ENCODE measurements at regions not wholly inside any gene's neighbourhood (a gene's known extent, or its start where the extent isn't known, plus 50 kb on each side); places are given as distances from the start of the nearest gene placed in this dataset.

- H3K27me3 ChIP-seq (ENCODE audit: control insufficient read depth in 5 of 5, insufficient read depth in 4 of 5, low read length in 5 of 5) = no peaks in the 10 kb centered on the region
- no peak overlapping the region for H3K4me3 ChIP-seq (ENCODE audit: low read depth in 1 of 5, low read length in 5 of 5)
- peaks cover 0 to 4% (median 0%) of the 10 kb centered on the region in 5 donors for H3K4me1 ChIP-seq (ENCODE audit: control insufficient read depth in 5 of 5, insufficient read depth in 5 of 5, low read length in 5 of 5)
- no peak overlapping the region for H3K27ac ChIP-seq (ENCODE audit: low read depth, low read length)
- H3K36me3 ChIP-seq (ENCODE audit: control insufficient read depth in 5 of 5, insufficient read depth in 5 of 5, low read length in 5 of 5) = no peaks in the 10 kb centered on the region
- H3K9ac ChIP-seq (ENCODE audit: low read length in 5 of 5) = no peak overlapping the region
- no peaks in the 10 kb centered on the region for H3K9me3 ChIP-seq (ENCODE audit: control insufficient read depth in 5 of 5, low read length in 5 of 5)
Observed at GRCh38 chr4:36737691-36738090, 456.3 kb downstream of the DTHD1 start.

GRCh38 chr4:36740796-36741310 lies 459.4 kb downstream of the DTHD1 start:
- Histone ChIP-seq H3K36me3 (ENCODE audit: control insufficient read depth in 5 of 5, insufficient read depth in 5 of 5, low read length in 5 of 5) (no peaks in the 10 kb centered on the region), H3K27ac (ENCODE audit: low read depth, low read length) (no peak overlapping the region), H3K9ac (ENCODE audit: low read length in 5 of 5) (no peak overlapping the region), H3K27me3 (ENCODE audit: control insufficient read depth in 5 of 5, insufficient read depth in 4 of 5, low read length in 5 of 5) (no peaks in the 10 kb centered on the region), H3K9me3 (ENCODE audit: control insufficient read depth in 5 of 5, low read length in 5 of 5) (peaks cover 0 to 2% (median 0%) of the 10 kb centered on the region in 5 donors), H3K4me1 (ENCODE audit: control insufficient read depth in 5 of 5, insufficient read depth in 5 of 5, low read length in 5 of 5) (peaks cover 0 to 4% (median 0%) of the 10 kb centered on the region in 5 donors), H3K4me3 (ENCODE audit: low read depth in 1 of 5, low read length in 5 of 5) (no peak overlapping the region)

GRCh38 chr4:36747277-36748129 lies 466.1 kb downstream of the DTHD1 start:
- peaks cover 0 to 2% (median 0%) of the 10 kb centered on the region in 5 donors for H3K9me3 ChIP-seq (ENCODE audit: control insufficient read depth in 5 of 5, low read length in 5 of 5)
- no peak overlapping the region for H3K27ac ChIP-seq (ENCODE audit: low read depth, low read length)
- no peak overlapping the region for H3K9ac ChIP-seq (ENCODE audit: low read length in 5 of 5)
- H3K4me1 ChIP-seq (ENCODE audit: control insufficient read depth in 5 of 5, insufficient read depth in 5 of 5, low read length in 5 of 5) = no peaks in the 10 kb centered on the region
- H3K4me3 ChIP-seq (ENCODE audit: low read depth in 1 of 5, low read length in 5 of 5) = no peak overlapping the region
- no peaks in the 10 kb centered on the region for H3K36me3 ChIP-seq (ENCODE audit: control insufficient read depth in 5 of 5, insufficient read depth in 5 of 5, low read length in 5 of 5)
- H3K27me3 ChIP-seq (ENCODE audit: control insufficient read depth in 5 of 5, insufficient read depth in 4 of 5, low read length in 5 of 5) = no peaks in the 10 kb centered on the region

- Histone ChIP-seq H3K4me3 (ENCODE audit: low read depth in 1 of 5, low read length in 5 of 5) (no peak overlapping the region), H3K27me3 (ENCODE audit: control insufficient read depth in 5 of 5, insufficient read depth in 4 of 5, low read length in 5 of 5) (no peaks in the 10 kb centered on the region), H3K9me3 (ENCODE audit: control insufficient read depth in 5 of 5, low read length in 5 of 5) (no peaks in the 10 kb centered on the region), H3K27ac (ENCODE audit: low read depth, low read length) (no peak overlapping the region), H3K4me1 (ENCODE audit: control insufficient read depth in 5 of 5, insufficient read depth in 5 of 5, low read length in 5 of 5) (no peaks in the 10 kb centered on the region), H3K9ac (ENCODE audit: low read length in 5 of 5) (no peak overlapping the region), H3K36me3 (ENCODE audit: control insufficient read depth in 5 of 5, insufficient read depth in 5 of 5, low read length in 5 of 5) (no peaks in the 10 kb centered on the region)
Observed at GRCh38 chr4:36753048-36753447, 471.6 kb downstream of the DTHD1 start.

- H3K27ac ChIP-seq (ENCODE audit: low read depth, low read length) = no peak overlapping the region
- no peaks in the 10 kb centered on the region for H3K9me3 ChIP-seq (ENCODE audit: control insufficient read depth in 5 of 5, low read length in 5 of 5)
- no peak overlapping the region for H3K9ac ChIP-seq (ENCODE audit: low read length in 5 of 5)
- H3K36me3 ChIP-seq (ENCODE audit: control insufficient read depth in 5 of 5, insufficient read depth in 5 of 5, low read length in 5 of 5) = no peaks in the 10 kb centered on the region
- H3K4me3 ChIP-seq (ENCODE audit: low read depth in 1 of 5, low read length in 5 of 5) = no peak overlapping the region
- peaks cover 0 to 5% (median 0%) of the 10 kb centered on the region in 5 donors for H3K27me3 ChIP-seq (ENCODE audit: control insufficient read depth in 5 of 5, insufficient read depth in 4 of 5, low read length in 5 of 5)
- H3K4me1 ChIP-seq (ENCODE audit: control insufficient read depth in 5 of 5, insufficient read depth in 5 of 5, low read length in 5 of 5) = no peaks in the 10 kb centered on the region
Observed at GRCh38 chr4:36757580-36758311, 476.3 kb downstream of the DTHD1 start.

GRCh38 chr4:36758312-36759178 lies 477.1 kb downstream of the DTHD1 start:
- H3K4me3 ChIP-seq (ENCODE audit: low read depth in 1 of 5, low read length in 5 of 5) = no peak overlapping the region
- no peak overlapping the region for H3K27ac ChIP-seq (ENCODE audit: low read depth, low read length)
- no peak overlapping the region for H3K9ac ChIP-seq (ENCODE audit: low read length in 5 of 5)
- H3K4me1 ChIP-seq (ENCODE audit: control insufficient read depth in 5 of 5, insufficient read depth in 5 of 5, low read length in 5 of 5) = no peaks in the 10 kb centered on the region
- no peaks in the 10 kb centered on the region for H3K36me3 ChIP-seq (ENCODE audit: control insufficient read depth in 5 of 5, insufficient read depth in 5 of 5, low read length in 5 of 5)
- H3K27me3 ChIP-seq (ENCODE audit: control insufficient read depth in 5 of 5, insufficient read depth in 4 of 5, low read length in 5 of 5) = peaks cover 0 to 5% (median 0%) of the 10 kb centered on the region in 5 donors
- H3K9me3 ChIP-seq (ENCODE audit: control insufficient read depth in 5 of 5, low read length in 5 of 5) = no peaks in the 10 kb centered on the region

- Histone ChIP-seq H3K4me3 (ENCODE audit: low read depth in 1 of 5, low read length in 5 of 5) (no peak overlapping the region), H3K4me1 (ENCODE audit: control insufficient read depth in 5 of 5, insufficient read depth in 5 of 5, low read length in 5 of 5) (no peaks in the 10 kb centered on the region), H3K9ac (ENCODE audit: low read length in 5 of 5) (no peak overlapping the region), H3K27me3 (ENCODE audit: control insufficient read depth in 5 of 5, insufficient read depth in 4 of 5, low read length in 5 of 5) (peaks cover 0 to 5% (median 0%) of the 10 kb centered on the region in 5 donors), H3K9me3 (ENCODE audit: control insufficient read depth in 5 of 5, low read length in 5 of 5) (no peaks in the 10 kb centered on the region), H3K27ac (ENCODE audit: low read depth, low read length) (no peak overlapping the region), H3K36me3 (ENCODE audit: control insufficient read depth in 5 of 5, insufficient read depth in 5 of 5, low read length in 5 of 5) (no peaks in the 10 kb centered on the region)
Observed at GRCh38 chr4:36761607-36762006, 480.2 kb downstream of the DTHD1 start.

- Histone ChIP-seq H3K9ac (ENCODE audit: low read length in 5 of 5) (no peak overlapping the region), H3K4me3 (ENCODE audit: low read depth in 1 of 5, low read length in 5 of 5) (no peak overlapping the region), H3K4me1 (ENCODE audit: control insufficient read depth in 5 of 5, insufficient read depth in 5 of 5, low read length in 5 of 5) (no peaks in the 10 kb centered on the region), H3K27me3 (ENCODE audit: control insufficient read depth in 5 of 5, insufficient read depth in 4 of 5, low read length in 5 of 5) (peaks cover 0 to 5% (median 0%) of the 10 kb centered on the region in 5 donors), H3K27ac (ENCODE audit: low read depth, low read length) (no peak overlapping the region), H3K36me3 (ENCODE audit: control insufficient read depth in 5 of 5, insufficient read depth in 5 of 5, low read length in 5 of 5) (no peaks in the 10 kb centered on the region), H3K9me3 (ENCODE audit: control insufficient read depth in 5 of 5, low read length in 5 of 5) (no peaks in the 10 kb centered on the region)
Observed at GRCh38 chr4:36763814-36764213, 480.7 kb upstream of the NWD2 start.

- H3K27ac ChIP-seq (ENCODE audit: low read depth, low read length) = no peak overlapping the region
- H3K9me3 ChIP-seq (ENCODE audit: control insufficient read depth in 5 of 5, low read length in 5 of 5) = no peaks in the 10 kb centered on the region
- no peaks in the 10 kb centered on the region for H3K36me3 ChIP-seq (ENCODE audit: control insufficient read depth in 5 of 5, insufficient read depth in 5 of 5, low read length in 5 of 5)
- H3K4me1 ChIP-seq (ENCODE audit: control insufficient read depth in 5 of 5, insufficient read depth in 5 of 5, low read length in 5 of 5) = no peaks in the 10 kb centered on the region
- no peak overlapping the region for H3K4me3 ChIP-seq (ENCODE audit: low read depth in 1 of 5, low read length in 5 of 5)
- no peaks in the 10 kb centered on the region for H3K27me3 ChIP-seq (ENCODE audit: control insufficient read depth in 5 of 5, insufficient read depth in 4 of 5, low read length in 5 of 5)
- H3K9ac ChIP-seq (ENCODE audit: low read length in 5 of 5) = no peak overlapping the region
Observed at GRCh38 chr4:36767596-36767995, 476.9 kb upstream of the NWD2 start.

Measured in subcutaneous abdominal adipose tissue (tissue), 5 donors.